Astrocyte (in vitro differentiated cells and primary cell): ENCODE measurements at regions not wholly inside any gene's neighbourhood (a gene's known extent, or its start where the extent isn't known, plus 50 kb on each side); places are given as distances from the start of the nearest gene placed in this dataset.

Experiments used
- EZH2 ChIP-seq: IDR thresholded peaks from 2 replicates; pipeline ENCODE4 v1.6.1; 2012; ENCODE audit warnings: mild to moderate bottlenecking, low read length, inconsistent platforms; ENCODE audit not compliant: insufficient read depth
- TF ChIP-seq, protein P1 (sequence below): IDR thresholded peaks from 2 replicates; pipeline ENCODE4 v1.5.1; 2011; ENCODE audit warnings: low read depth, mild to moderate bottlenecking, inconsistent platforms, low read length, moderate library complexity; ENCODE audit not compliant: insufficient read depth

DNA sequence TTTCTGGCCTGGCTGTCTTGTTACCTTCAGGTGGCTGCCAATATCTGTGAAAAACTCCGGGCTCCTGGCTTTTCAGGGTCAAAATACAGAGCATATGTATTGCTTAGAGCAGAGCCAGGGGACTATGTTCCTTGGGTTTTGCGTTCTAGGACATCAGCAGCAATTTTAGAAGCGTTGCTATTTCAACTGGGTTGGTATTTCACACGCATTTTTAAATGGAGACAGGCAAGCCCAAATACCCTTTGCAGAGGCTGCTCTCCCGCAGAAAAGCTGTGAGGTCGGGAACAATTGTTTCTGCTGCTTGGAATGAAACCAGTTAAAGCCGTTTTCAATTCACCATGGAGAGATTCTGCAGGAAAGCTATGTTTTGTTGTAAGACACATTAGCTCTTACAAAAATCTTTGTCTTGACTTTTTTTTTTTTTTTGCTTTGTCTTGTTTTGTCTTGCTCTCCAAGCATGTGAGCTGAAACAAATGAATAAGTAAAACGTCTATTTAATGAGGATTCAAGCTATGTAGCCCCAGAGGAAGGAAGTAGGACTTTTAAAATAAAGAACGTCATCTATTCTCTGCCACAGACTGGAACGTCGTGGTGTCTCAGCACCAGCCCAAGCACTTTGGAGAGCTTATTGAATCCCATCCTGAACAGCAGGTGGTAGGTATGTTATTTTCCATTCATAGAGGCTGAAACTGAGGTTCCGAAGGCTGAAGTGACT, 181.0 kb upstream of the TBX3 start:
- TF ChIP-seq, protein P1, sequence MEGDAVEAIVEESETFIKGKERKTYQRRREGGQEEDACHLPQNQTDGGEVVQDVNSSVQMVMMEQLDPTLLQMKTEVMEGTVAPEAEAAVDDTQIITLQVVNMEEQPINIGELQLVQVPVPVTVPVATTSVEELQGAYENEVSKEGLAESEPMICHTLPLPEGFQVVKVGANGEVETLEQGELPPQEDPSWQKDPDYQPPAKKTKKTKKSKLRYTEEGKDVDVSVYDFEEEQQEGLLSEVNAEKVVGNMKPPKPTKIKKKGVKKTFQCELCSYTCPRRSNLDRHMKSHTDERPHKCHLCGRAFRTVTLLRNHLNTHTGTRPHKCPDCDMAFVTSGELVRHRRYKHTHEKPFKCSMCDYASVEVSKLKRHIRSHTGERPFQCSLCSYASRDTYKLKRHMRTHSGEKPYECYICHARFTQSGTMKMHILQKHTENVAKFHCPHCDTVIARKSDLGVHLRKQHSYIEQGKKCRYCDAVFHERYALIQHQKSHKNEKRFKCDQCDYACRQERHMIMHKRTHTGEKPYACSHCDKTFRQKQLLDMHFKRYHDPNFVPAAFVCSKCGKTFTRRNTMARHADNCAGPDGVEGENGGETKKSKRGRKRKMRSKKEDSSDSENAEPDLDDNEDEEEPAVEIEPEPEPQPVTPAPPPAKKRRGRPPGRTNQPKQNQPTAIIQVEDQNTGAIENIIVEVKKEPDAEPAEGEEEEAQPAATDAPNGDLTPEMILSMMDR, result no peak
- no peak for TF ChIP-seq EZH2
